Upper lobe of right lung (tissue), 1 donor: ENCODE measurements at regions not wholly inside any gene's neighbourhood (a gene's known extent, or its start where the extent isn't known, plus 50 kb on each side); places are given as distances from the start of the nearest gene placed in this dataset.

Experiments
- ATAC-seq: fragments of 200-7000 bp; cut with Tn5 transposase; one replicate; pipeline ENCODE4 v1.9.1; 2020; ENCODE audit warnings: mild to moderate bottlenecking, moderate library complexity
- DNase-seq: peaks from one replicate; pipeline ENCODE4 v3.0.0-alpha.2; 2020
- H3K27ac ChIP-seq: fragments of 200-600 bp; one replicate; pipeline ENCODE4 v1.8.0; 2022
- H3K27me3 ChIP-seq: fragments of 200-600 bp; one replicate; pipeline ENCODE4 v1.8.0; 2022; ENCODE audit warnings: mild to moderate bottlenecking
- H3K36me3 ChIP-seq: fragments of 200-600 bp; one replicate; pipeline ENCODE4 v1.8.0; 2022
- H3K4me1 ChIP-seq: fragments of 200-600 bp; one replicate; pipeline ENCODE4 v1.8.0; 2022
- H3K4me3 ChIP-seq: fragments of 200-600 bp; one replicate; pipeline ENCODE4 v1.8.0; 2022; ENCODE audit warnings: mild to moderate bottlenecking
- H3K9me3 ChIP-seq: fragments of 200-600 bp; one replicate; pipeline ENCODE4 v1.8.0; 2022
- intact Hi-C: fragments of 100-400 bp; cut with DNase I; formaldehyde crosslinking; loops from one replicate; pipeline ENCODE4 v1.11.0; 2022
- TF ChIP-seq, protein P1 (sequence below): fragments of 200-600 bp; IDR thresholded peaks from one replicate; pipeline ENCODE4 v1.8.0; 2022; ENCODE audit warnings: antibody characterized with exemption
- donor health status: DM: no; HTN: yes; CAD: no; lungs with severe emphysema.

GRCh38 chr3:193772422-193772763 is 179.4 kb downstream of the OPA1 start:
- H3K4me3 ChIP-seq, result no peak overlapping the region
- peaks cover 19% of the 10 kb centered on the region for H3K27me3 ChIP-seq
- H3K36me3 ChIP-seq, result no peaks in the 10 kb centered on the region
- intact Hi-C loops, result no loop called here
- no peak for ATAC-seq
- no peaks in the 10 kb centered on the region for H3K4me1 ChIP-seq
- no peak for DNase-seq
- H3K9me3 ChIP-seq, result no peaks in the 10 kb centered on the region
- no peak overlapping the region for H3K27ac ChIP-seq
- TF ChIP-seq, protein P1, sequence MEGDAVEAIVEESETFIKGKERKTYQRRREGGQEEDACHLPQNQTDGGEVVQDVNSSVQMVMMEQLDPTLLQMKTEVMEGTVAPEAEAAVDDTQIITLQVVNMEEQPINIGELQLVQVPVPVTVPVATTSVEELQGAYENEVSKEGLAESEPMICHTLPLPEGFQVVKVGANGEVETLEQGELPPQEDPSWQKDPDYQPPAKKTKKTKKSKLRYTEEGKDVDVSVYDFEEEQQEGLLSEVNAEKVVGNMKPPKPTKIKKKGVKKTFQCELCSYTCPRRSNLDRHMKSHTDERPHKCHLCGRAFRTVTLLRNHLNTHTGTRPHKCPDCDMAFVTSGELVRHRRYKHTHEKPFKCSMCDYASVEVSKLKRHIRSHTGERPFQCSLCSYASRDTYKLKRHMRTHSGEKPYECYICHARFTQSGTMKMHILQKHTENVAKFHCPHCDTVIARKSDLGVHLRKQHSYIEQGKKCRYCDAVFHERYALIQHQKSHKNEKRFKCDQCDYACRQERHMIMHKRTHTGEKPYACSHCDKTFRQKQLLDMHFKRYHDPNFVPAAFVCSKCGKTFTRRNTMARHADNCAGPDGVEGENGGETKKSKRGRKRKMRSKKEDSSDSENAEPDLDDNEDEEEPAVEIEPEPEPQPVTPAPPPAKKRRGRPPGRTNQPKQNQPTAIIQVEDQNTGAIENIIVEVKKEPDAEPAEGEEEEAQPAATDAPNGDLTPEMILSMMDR, result no peak

- H3K27ac ChIP-seq, result no peak overlapping the region
- intact Hi-C loops, result no loop called here
- TF ChIP-seq, protein P1, result no peak
- DNase-seq (no peak), ATAC-seq (no peak)
- no peaks in the 10 kb centered on the region for H3K9me3 ChIP-seq
- no peaks in the 10 kb centered on the region for H3K4me1 ChIP-seq
- H3K27me3 ChIP-seq, result peaks cover 22% of the 10 kb centered on the region
- H3K36me3 ChIP-seq, result no peaks in the 10 kb centered on the region
- H3K4me3 ChIP-seq, result no peak overlapping the region
Measured at GRCh38 chr3:193773266-193774220, 180.5 kb downstream of the OPA1 start.

GRCh38 chr3:193774272-193774915 is 181.4 kb downstream of the OPA1 start:
- TF ChIP-seq, protein P1, result no peak
- Histone ChIP-seq H3K27me3 (peaks cover 22% of the 10 kb centered on the region), H3K36me3 (no peaks in the 10 kb centered on the region), H3K27ac (no peak overlapping the region), H3K9me3 (no peaks in the 10 kb centered on the region), H3K4me1 (no peaks in the 10 kb centered on the region), H3K4me3 (no peak overlapping the region)
- intact Hi-C loops, result no loop called here
- ATAC-seq, result no peak
- no peak for DNase-seq

- Histone ChIP-seq H3K4me1 (no peaks in the 10 kb centered on the region), H3K27ac (no peak overlapping the region), H3K27me3 (peaks cover 26% of the 10 kb centered on the region), H3K36me3 (no peaks in the 10 kb centered on the region), H3K4me3 (no peak overlapping the region), H3K9me3 (no peaks in the 10 kb centered on the region)
- DNase-seq, result no peak
- intact Hi-C loops, result no loop called here
- TF ChIP-seq, protein P1, result no peak
- ATAC-seq, result no peak
Measured at GRCh38 chr3:193774916-193775285, 181.9 kb downstream of the OPA1 start.

DNA sequence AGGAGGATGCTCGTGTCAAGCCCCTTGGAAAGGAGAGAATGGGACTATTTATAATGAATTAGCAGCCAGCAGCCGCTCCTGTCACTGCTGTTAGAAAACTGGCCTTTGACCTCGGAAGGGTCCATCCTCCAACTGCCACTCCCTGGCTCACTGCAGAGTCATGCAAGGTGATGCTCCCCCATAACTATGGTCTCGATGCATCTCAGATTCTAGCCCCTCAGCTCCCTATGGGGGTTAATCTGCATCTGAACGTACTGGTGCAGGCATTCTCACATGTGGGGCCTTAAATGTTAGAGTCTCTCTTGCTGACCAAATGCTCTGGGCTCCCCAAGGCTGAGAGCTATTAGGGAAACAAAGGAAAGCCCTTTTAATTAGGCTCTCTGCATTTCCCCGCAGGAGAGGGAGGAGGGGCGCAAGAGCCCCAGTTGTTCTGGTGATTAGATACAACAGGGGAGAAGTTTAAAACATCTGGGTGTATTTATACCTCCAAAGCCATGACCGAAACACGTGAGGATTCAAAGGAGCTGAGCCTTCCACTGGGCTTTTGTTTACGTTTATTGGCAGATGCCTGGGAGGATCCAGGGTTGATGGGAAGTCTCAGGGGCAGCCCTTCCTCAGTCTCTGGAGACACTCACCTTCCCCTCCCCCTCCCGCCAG is 182.5 kb downstream of the OPA1 start:
- Histone ChIP-seq H3K27ac (no peak overlapping the region), H3K27me3 (peaks cover 26% of the 10 kb centered on the region), H3K36me3 (no peaks in the 10 kb centered on the region), H3K4me3 (no peak overlapping the region), H3K4me1 (peaks cover under 1% of the 10 kb centered on the region), H3K9me3 (no peaks in the 10 kb centered on the region)
- no peak for ATAC-seq
- intact Hi-C loops, result no loop called here
- TF ChIP-seq, protein P1, result no peak
- no peak for DNase-seq
